C4-2B (cell line): ENCODE measurements at regions not wholly inside any gene's neighbourhood (a gene's known extent, or its start where the extent isn't known, plus 50 kb on each side); places are given as distances from the start of the nearest gene placed in this dataset.

Experiments used
- ZFX ChIP-seq: fragments of 450-650 bp; IDR thresholded peaks from 2 replicates; pipeline ENCODE4 v1.6.1; 2017
- TF ChIP-seq, protein P1 (sequence below): fragments of 450-650 bp; conservative IDR thresholded peaks from 2 replicates; pipeline ENCODE4 v1.5.1; 2017; ENCODE audit warnings: mild to moderate bottlenecking

DNA sequence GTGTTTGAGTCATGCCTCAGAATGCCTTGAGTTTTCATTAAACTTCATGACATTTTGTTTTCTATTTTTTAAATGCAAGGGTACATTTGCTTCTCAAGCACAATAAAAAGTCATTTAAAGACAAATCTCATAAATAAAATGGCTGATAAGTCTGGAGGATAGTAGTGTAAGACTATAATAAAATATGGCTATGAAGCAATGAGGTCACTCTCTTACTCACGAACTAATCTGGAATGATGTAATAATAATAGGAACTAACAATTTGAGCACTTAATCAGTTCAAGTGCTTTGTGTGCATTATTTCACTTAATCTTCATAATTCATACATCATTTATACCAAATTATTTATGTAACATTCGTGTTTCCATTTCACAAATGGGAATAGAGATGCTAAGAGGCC is 149.3 kb upstream of the CTTNBP2 start:
- TF ChIP-seq, protein P1, sequence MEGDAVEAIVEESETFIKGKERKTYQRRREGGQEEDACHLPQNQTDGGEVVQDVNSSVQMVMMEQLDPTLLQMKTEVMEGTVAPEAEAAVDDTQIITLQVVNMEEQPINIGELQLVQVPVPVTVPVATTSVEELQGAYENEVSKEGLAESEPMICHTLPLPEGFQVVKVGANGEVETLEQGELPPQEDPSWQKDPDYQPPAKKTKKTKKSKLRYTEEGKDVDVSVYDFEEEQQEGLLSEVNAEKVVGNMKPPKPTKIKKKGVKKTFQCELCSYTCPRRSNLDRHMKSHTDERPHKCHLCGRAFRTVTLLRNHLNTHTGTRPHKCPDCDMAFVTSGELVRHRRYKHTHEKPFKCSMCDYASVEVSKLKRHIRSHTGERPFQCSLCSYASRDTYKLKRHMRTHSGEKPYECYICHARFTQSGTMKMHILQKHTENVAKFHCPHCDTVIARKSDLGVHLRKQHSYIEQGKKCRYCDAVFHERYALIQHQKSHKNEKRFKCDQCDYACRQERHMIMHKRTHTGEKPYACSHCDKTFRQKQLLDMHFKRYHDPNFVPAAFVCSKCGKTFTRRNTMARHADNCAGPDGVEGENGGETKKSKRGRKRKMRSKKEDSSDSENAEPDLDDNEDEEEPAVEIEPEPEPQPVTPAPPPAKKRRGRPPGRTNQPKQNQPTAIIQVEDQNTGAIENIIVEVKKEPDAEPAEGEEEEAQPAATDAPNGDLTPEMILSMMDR, result no peak
- TF ChIP-seq ZFX, result no peak
